ENCODE measurements at regions not wholly inside any gene's neighbourhood (a gene's known extent, or its start where the extent isn't known, plus 50 kb on each side); places are given as distances from the start of the nearest gene placed in this dataset.

DNA sequence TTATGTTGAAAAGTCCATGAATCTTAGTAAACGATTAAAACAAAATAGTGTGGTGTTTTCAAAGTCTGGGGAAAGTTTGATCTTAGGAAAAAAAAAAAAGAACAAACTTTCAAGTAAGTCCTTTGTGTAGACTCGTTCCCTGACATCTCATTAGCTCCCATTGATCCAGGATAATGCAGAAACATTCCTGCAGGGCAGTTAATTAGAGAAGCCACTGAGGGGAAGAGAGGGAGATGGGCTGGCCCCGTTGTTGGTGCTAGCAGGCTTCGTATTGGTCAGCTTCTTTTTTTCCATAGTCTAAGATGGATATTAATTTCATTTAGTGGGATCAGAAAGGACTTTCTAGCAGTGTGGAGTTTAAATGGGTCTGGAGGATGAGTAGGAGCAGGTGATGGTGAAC, 340.2 kb downstream of the DRD1 start:
- no peak for TF ChIP-seq POLR2A (IDR thresholded peaks at IDR 0.05)
- TF ChIP-seq, protein P1, sequence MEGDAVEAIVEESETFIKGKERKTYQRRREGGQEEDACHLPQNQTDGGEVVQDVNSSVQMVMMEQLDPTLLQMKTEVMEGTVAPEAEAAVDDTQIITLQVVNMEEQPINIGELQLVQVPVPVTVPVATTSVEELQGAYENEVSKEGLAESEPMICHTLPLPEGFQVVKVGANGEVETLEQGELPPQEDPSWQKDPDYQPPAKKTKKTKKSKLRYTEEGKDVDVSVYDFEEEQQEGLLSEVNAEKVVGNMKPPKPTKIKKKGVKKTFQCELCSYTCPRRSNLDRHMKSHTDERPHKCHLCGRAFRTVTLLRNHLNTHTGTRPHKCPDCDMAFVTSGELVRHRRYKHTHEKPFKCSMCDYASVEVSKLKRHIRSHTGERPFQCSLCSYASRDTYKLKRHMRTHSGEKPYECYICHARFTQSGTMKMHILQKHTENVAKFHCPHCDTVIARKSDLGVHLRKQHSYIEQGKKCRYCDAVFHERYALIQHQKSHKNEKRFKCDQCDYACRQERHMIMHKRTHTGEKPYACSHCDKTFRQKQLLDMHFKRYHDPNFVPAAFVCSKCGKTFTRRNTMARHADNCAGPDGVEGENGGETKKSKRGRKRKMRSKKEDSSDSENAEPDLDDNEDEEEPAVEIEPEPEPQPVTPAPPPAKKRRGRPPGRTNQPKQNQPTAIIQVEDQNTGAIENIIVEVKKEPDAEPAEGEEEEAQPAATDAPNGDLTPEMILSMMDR (IDR thresholded peaks at IDR 0.05), result no peak

Measured in right lobe of liver (tissue), 4 donors.